ENCODE measurements at regions not wholly inside any gene's neighbourhood (a gene's known extent, or its start where the extent isn't known, plus 50 kb on each side); places are given as distances from the start of the nearest gene placed in this dataset.
A peak's percentile ranks its signal among the peaks of the same experiment; 100 is the strongest.
"Not testable (repeated sequence)": the region's sequence is repeated elsewhere in the genome, so short reads cannot be mapped to it uniquely, and the experiment has no call there.

GRCh38 chr10:81280497-81281479 is 594.2 kb upstream of the NRG3 start:
- DNase-seq (no peak), ATAC-seq (no peak)
- intact Hi-C loops (cut with DNase I) = no loop called here

GRCh38 chr10:81288544-81288943 is 586.5 kb upstream of the NRG3 start:
- DNase-seq = no peak
- no peak for ATAC-seq
- intact Hi-C loops (cut with DNase I) = no loop called here

DNA sequence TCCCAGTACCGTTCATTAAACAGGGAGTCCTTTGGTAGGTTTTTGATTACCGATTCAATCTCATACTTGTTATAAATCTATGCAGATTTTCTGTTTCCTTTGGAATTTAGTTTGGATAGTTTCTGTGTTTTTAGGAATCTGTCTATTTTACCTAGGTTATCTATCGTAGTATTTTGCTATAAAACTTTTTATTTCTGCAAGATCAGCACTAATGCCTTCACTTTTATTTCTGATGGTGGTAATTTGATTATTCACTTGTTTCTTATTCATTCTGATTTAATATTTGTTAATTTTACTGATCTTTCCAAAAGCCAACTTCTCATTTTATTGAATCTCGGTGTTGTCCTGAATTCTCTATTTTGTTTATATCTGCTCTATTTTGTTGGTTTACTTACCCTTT is 577.7 kb upstream of the NRG3 start:
- DNase-seq (no peak), ATAC-seq (no peak)
- intact Hi-C loops (cut with DNase I) = no loop called here

- ATAC-seq = no peak
- no peak for DNase-seq
- intact Hi-C loops (cut with DNase I) = no loop called here
Measured at GRCh38 chr10:81303656-81304055, 571.3 kb upstream of the NRG3 start.

- ATAC-seq = no peak
- intact Hi-C loops (cut with DNase I) = no loop called here
- no peak for DNase-seq
Measured at GRCh38 chr10:81306971-81307782, 567.8 kb upstream of the NRG3 start.

- DNase-seq = no peak
- ATAC-seq = no peak
- intact Hi-C loops (cut with DNase I) = no loop called here
Measured at GRCh38 chr10:81309041-81309552, 565.9 kb upstream of the NRG3 start.

GRCh38 chr10:81314471-81314870 is 560.5 kb upstream of the NRG3 start:
- DNase-seq (no peak), ATAC-seq (no peak)
- intact Hi-C loops (cut with DNase I) = no loop called here

GRCh38 chr10:81315026-81315425 is 560.0 kb upstream of the NRG3 start:
- DNase-seq = no peak
- ATAC-seq = no peak
- intact Hi-C loops (cut with DNase I) = no loop called here

DNA sequence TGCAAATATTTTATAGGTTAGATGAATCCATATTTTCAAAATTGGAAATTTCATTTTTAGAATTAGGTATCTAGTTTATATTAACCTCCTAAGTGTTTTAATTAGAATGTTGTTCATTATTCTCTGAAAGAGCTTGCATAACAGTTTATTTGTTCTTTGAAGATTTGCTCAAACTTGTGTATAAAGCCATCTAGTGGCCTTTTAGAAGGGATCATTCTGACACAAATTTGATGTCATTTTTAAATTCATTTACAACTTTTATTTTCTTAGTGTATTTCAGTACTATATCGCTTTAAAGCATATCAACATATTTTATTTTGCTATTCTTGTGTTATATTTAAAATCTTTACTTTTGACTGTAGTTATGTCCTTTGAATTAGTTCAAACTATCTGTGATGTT is 527.0 kb upstream of the NRG3 start:
- ATAC-seq (no peak), DNase-seq (no peak)
- intact Hi-C loops (cut with DNase I) = no loop called here

- intact Hi-C loops (cut with DNase I) = no loop called here
- DNase-seq = no peak
Measured at GRCh38 chr10:81367132-81367531, 507.9 kb upstream of the NRG3 start.

DNA sequence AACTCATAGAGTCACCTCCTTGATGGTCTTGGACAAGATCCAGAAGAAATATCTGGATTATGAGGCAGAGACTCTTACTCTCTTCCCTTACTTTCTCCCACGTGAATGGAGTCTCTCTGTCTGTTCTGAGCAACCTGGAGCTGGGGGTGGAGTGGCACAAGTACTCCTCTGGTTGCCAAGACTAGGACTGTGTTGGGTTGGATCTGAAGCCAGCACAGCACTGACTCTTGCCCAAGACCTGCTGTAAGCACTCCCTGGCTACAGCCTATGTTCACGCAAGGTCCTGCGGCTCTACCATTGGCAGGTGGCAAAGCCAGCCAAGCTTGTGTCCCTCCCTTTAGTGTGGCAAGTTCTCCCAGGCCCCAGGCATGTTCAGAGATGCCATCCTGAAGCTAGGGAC is 488.2 kb upstream of the NRG3 start:
- DNase-seq (no peak), ATAC-seq (peak in 1 of 2 donors; percentile 53)
- intact Hi-C loops (cut with DNase I) = no loop called here

More at GRCh38 chr10:81367132-81367531, 507.9 kb upstream of the NRG3 start:
- ATAC-seq = no peak

DNA sequence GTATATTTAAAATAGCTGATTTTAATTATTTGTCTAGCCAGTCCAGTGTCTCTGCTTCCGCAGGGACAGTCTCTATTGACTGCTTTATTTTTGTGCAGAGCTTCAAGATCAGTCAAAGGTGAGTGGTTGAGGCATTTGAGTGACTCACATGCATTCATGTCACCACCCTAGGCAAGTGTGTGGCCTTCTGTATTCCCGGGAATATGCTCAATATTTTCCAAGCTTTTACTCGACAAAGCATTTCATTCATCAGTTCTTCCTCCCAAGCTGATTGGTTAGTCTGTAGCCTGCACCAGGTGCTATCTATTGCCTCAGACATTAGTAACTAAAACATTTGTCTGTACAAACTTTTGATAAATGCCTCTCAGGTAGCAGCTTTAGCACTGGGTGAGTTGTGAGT is 471.5 kb upstream of the NRG3 start:
- no peak for ATAC-seq

DNA sequence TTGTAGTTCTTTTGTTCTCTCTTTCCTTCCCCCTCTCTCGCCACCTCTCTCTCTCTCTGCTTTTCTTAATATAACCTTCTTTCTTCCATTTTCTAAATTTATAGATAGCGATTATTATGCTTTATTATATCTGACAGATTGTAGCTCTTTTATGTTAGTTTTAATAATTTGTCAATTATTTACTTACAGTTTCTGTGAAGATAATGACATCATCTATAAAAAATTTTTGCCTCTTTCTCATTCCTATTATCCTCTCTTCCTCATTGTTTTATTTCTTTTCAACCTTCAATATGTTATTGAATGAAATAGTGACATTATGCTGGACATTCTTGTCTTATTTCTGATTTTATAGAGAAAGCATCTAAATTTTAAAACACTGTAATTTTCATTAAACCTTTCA is 469.6 kb upstream of the NRG3 start:
- DNase-seq = no peak
- intact Hi-C loops (cut with DNase I) = no loop called here
- ATAC-seq = no peak

More for the DNA sequence above, 471.5 kb upstream of the NRG3 start:
- intact Hi-C loops (cut with DNase I) = no loop called here
- DNase-seq = no peak

- intact Hi-C loops (cut with DNase I) = no loop called here
- DNase-seq (no peak), ATAC-seq (no peak)
Measured at GRCh38 chr10:81414038-81414437, 461.0 kb upstream of the NRG3 start.

DNA sequence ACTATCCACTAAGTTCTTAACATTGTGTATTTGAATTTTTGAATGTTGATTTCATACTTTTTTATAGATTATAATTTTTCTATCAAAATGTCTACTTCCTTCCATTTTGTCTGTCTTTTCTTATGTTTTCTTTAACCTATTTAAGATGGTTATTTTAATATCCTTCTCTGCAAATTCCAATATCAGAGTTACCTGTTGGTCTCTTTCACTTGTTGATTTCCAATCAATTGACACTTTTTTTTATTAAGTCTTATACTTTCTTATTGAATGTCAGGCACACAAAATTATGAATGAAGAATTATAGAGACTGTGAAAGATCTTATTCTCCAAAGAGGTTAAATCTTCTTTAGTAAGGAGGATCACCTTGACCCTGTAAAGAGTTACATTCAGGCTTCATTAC is 448.3 kb upstream of the NRG3 start:
- intact Hi-C loops (cut with DNase I) = no loop called here
- no peak for DNase-seq
- no peak for ATAC-seq

DNA sequence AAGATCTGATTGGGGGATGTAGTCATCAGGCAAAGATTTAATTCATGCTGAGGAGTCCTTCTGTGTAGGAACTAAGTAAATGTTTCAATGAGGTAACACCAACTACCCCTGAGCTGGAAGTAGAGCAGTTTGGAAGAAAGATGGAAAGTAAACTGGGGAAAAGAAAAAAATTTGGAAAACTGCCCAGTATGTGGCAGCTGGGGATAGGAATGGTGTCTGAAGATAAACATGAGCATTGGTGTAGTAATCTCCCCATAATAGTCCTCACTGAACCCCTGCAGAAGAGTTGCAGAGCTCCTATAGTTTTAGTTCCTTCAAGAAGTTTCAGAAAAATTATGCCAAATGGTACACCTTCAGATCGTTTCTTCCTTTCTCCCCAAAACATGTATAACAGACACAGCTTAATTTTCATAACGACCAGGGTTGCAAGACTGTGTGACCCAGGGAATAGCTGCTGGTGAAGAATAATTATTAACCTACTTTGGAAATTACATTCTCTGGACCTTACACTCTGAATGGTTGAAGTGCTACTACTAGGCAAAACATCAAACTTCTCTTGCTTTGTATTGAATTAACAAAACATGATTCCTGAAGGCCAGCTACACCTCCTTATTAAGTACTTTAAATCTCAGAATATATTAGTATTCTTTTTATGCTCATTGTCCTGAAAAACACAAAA is 446.4 kb upstream of the NRG3 start:
- ATAC-seq (no peak), DNase-seq (no peak)
- intact Hi-C loops (cut with DNase I) = no loop called here

DNA sequence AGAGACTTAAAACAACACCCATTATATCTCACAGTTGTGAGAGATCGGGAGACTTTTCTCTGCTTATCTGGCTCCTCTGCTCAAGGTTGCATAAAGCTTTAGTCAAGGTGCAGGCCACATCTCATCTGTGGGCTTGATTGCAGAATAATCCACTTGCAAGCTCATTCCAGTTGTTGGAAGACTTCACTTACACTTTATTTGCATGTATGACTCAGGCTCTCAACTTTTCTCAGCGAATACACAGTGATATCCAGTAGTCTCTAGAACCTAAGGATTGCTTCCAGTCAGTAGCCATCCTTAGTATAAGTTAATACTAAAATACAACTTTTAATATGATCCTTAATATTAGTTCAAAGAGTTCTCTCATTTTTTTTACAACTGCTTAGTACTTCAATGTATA is 435.5 kb upstream of the NRG3 start:
- no peak for ATAC-seq
- no peak for DNase-seq
- intact Hi-C loops (cut with DNase I) = no loop called here

GRCh38 chr10:81441624-81442023 is 433.4 kb upstream of the NRG3 start:
- ATAC-seq; DNase-seq; intact Hi-C loops (cut with DNase I): not testable (repeated sequence)

GRCh38 chr10:81444242-81444929 is 430.6 kb upstream of the NRG3 start:
- intact Hi-C loops (cut with DNase I) = no loop called here
- no peak for DNase-seq
- no peak for ATAC-seq

Measured in left cardiac atrium (tissue), 4 donors.